ENCODE measurements at regions not wholly inside any gene's neighbourhood (a gene's known extent, or its start where the extent isn't known, plus 50 kb on each side); places are given as distances from the start of the nearest gene placed in this dataset.
"Not testable (repeated sequence)": the region's sequence is repeated elsewhere in the genome, so short reads cannot be mapped to it uniquely, and the experiment has no call there.

GRCh38 chrX:115966920-115967319 lies 203.6 kb upstream of the AGTR2 start:
- Mint-ChIP-seq H3K27ac (no peak overlapping the region), H3K4me3 (no peak overlapping the region), H3K36me3 (no peaks in the 10 kb centered on the region), H3K27me3 (peaks cover 0 to 2% of the 10 kb centered on the region in 2 donors), H3K9me3 (peaks cover 0 to 3% (median 0%) of the 10 kb centered on the region in 5 donors), H3K4me1 (no peaks in the 10 kb centered on the region)
- ChIA-PET POLR2A (no interaction called here), CTCF (no interaction called here)
- no peaks in the 10 kb centered on the region for H3K36me3 ChIP-seq (ENCODE audit: insufficient read depth, low read length)
- H3K4me3 ChIP-seq (ENCODE audit: low read length), result no peak overlapping the region
- no peak for DNase-seq
- no peaks in the 10 kb centered on the region for H3K9me3 ChIP-seq (ENCODE audit: low read length)
- no peak overlapping the region for H3K27ac ChIP-seq (ENCODE audit: low read depth, low read length)
- no peaks in the 10 kb centered on the region for H3K4me1 ChIP-seq (ENCODE audit: insufficient read depth, low read length)
- no peaks in the 10 kb centered on the region for H3K27me3 ChIP-seq (ENCODE audit: insufficient read depth, low read length, poor library complexity, severe bottlenecking)

- Mint-ChIP-seq H3K27ac (no peak overlapping the region), H3K4me3 (no peak overlapping the region), H3K27me3 (no peaks in the 10 kb centered on the region), H3K36me3 (no peaks in the 10 kb centered on the region), H3K4me1 (no peaks in the 10 kb centered on the region), H3K9me3 (peaks cover 0 to 3% (median 0%) of the 10 kb centered on the region in 5 donors)
- H3K36me3 ChIP-seq (ENCODE audit: insufficient read depth, low read length), result no peaks in the 10 kb centered on the region
- ChIA-PET POLR2A (no interaction called here), CTCF (no interaction called here)
- no peaks in the 10 kb centered on the region for H3K9me3 ChIP-seq (ENCODE audit: low read length)
- H3K27me3 ChIP-seq (ENCODE audit: insufficient read depth, low read length, poor library complexity, severe bottlenecking), result no peaks in the 10 kb centered on the region
- no peaks in the 10 kb centered on the region for H3K4me1 ChIP-seq (ENCODE audit: insufficient read depth, low read length)
- H3K4me3 ChIP-seq (ENCODE audit: low read length), result no peak overlapping the region
- no peak for DNase-seq
- no peak overlapping the region for H3K27ac ChIP-seq (ENCODE audit: low read depth, low read length)
These were observed 201.9 kb upstream of the AGTR2 start for GRCh38 chrX:115968436-115969252.

GRCh38 chrX:115970718-115971117 lies 199.8 kb upstream of the AGTR2 start:
- Mint-ChIP-seq H3K4me3 (no peak overlapping the region), H3K27ac (peak overlapping the region in 1 of 8 donors; percentile 13), H3K27me3 (no peaks in the 10 kb centered on the region), H3K4me1 (no peaks in the 10 kb centered on the region), H3K36me3 (no peaks in the 10 kb centered on the region), H3K9me3 (peaks cover 0 to 4% (median 3%) of the 10 kb centered on the region in 5 donors)
- Histone ChIP-seq H3K4me1 (ENCODE audit: insufficient read depth, low read length) (no peaks in the 10 kb centered on the region), H3K36me3 (ENCODE audit: insufficient read depth, low read length) (no peaks in the 10 kb centered on the region), H3K27me3 (ENCODE audit: insufficient read depth, low read length, poor library complexity, severe bottlenecking) (no peaks in the 10 kb centered on the region), H3K9me3 (ENCODE audit: low read length) (no peaks in the 10 kb centered on the region), H3K4me3 (ENCODE audit: low read length) (no peak overlapping the region), H3K27ac (ENCODE audit: low read depth, low read length) (no peak overlapping the region)
- no peak for DNase-seq
- ChIA-PET CTCF (no interaction called here), POLR2A (no interaction called here)

GRCh38 chrX:115972717-115973116 lies 197.8 kb upstream of the AGTR2 start:
- Histone ChIP-seq H3K4me1 (ENCODE audit: insufficient read depth, low read length) (no peaks in the 10 kb centered on the region), H3K27ac (ENCODE audit: low read depth, low read length) (no peak overlapping the region), H3K9me3 (ENCODE audit: low read length) (no peaks in the 10 kb centered on the region), H3K36me3 (ENCODE audit: insufficient read depth, low read length) (no peaks in the 10 kb centered on the region), H3K4me3 (ENCODE audit: low read length) (no peak overlapping the region), H3K27me3 (ENCODE audit: insufficient read depth, low read length, poor library complexity, severe bottlenecking) (no peaks in the 10 kb centered on the region)
- Mint-ChIP-seq H3K9me3 (peaks cover 0 to 4% (median 3%) of the 10 kb centered on the region in 5 donors), H3K27me3 (no peaks in the 10 kb centered on the region), H3K36me3 (no peaks in the 10 kb centered on the region), H3K4me3 (no peak overlapping the region), H3K4me1 (no peaks in the 10 kb centered on the region), H3K27ac (peak overlapping the region in 1 of 8 donors; percentile 70)
- ChIA-PET POLR2A (no interaction called here), CTCF (no interaction called here)
- no peak for DNase-seq

- Mint-ChIP-seq H3K9me3 (peaks cover 0 to 4% (median 0%) of the 10 kb centered on the region in 5 donors), H3K4me1 (no peaks in the 10 kb centered on the region), H3K4me3 (no peak overlapping the region), H3K27ac (no peak overlapping the region), H3K27me3 (peaks cover 0 to 1% of the 10 kb centered on the region in 2 donors), H3K36me3 (no peaks in the 10 kb centered on the region)
- Histone ChIP-seq H3K4me1 (ENCODE audit: insufficient read depth, low read length) (no peaks in the 10 kb centered on the region), H3K27ac (ENCODE audit: low read depth, low read length) (no peak overlapping the region), H3K9me3 (ENCODE audit: low read length) (no peaks in the 10 kb centered on the region), H3K4me3 (ENCODE audit: low read length) (no peak overlapping the region), H3K27me3 (ENCODE audit: insufficient read depth, low read length, poor library complexity, severe bottlenecking) (no peaks in the 10 kb centered on the region), H3K36me3 (ENCODE audit: insufficient read depth, low read length) (no peaks in the 10 kb centered on the region)
- DNase-seq, result no peak
- ChIA-PET POLR2A (no interaction called here), CTCF (no interaction called here)
These were observed 192.5 kb upstream of the AGTR2 start for GRCh38 chrX:115978068-115978467.

GRCh38 chrX:115983148-115983547 lies 187.4 kb upstream of the AGTR2 start:
- peaks cover 0 to 13% of the 10 kb centered on the region in 2 donors for H3K27me3 Mint-ChIP-seq
- H3K4me1 Mint-ChIP-seq, CTCF ChIA-PET: not testable (repeated sequence)

GRCh38 chrX:115987464-115987863 lies 183.1 kb upstream of the AGTR2 start:
- H3K4me3 Mint-ChIP-seq; H3K27me3 ChIP-seq (ENCODE audit: insufficient read depth, low read length, poor library complexity, severe bottlenecking); CTCF ChIA-PET; DNase-seq; POLR2A ChIA-PET; H3K4me1 ChIP-seq (ENCODE audit: insufficient read depth, low read length); H3K36me3 ChIP-seq (ENCODE audit: insufficient read depth, low read length); H3K27ac ChIP-seq (ENCODE audit: low read depth, low read length); H3K9me3 Mint-ChIP-seq; H3K9me3 ChIP-seq (ENCODE audit: low read length); H3K27ac Mint-ChIP-seq; H3K36me3 Mint-ChIP-seq; H3K4me3 ChIP-seq (ENCODE audit: low read length); H3K4me1 Mint-ChIP-seq: not testable (repeated sequence)
- H3K27me3 Mint-ChIP-seq, result peaks cover 0 to 13% of the 10 kb centered on the region in 2 donors

More at GRCh38 chrX:115983148-115983547, 187.4 kb upstream of the AGTR2 start:
- H3K27me3 ChIP-seq (ENCODE audit: insufficient read depth, low read length, poor library complexity, severe bottlenecking); H3K36me3 ChIP-seq (ENCODE audit: insufficient read depth, low read length); H3K27ac ChIP-seq (ENCODE audit: low read depth, low read length); H3K4me3 ChIP-seq (ENCODE audit: low read length); DNase-seq; H3K36me3 Mint-ChIP-seq; H3K9me3 ChIP-seq (ENCODE audit: low read length); H3K4me3 Mint-ChIP-seq; H3K9me3 Mint-ChIP-seq; H3K4me1 ChIP-seq (ENCODE audit: insufficient read depth, low read length); H3K27ac Mint-ChIP-seq; POLR2A ChIA-PET: not testable (repeated sequence)

GRCh38 chrX:115988825-115989224 lies 181.7 kb upstream of the AGTR2 start:
- H3K9me3 Mint-ChIP-seq, result peaks cover 0 to 6% (median 4%) of the 10 kb centered on the region in 5 donors
- no peak overlapping the region for H3K27ac Mint-ChIP-seq
- Histone ChIP-seq H3K27me3 (ENCODE audit: insufficient read depth, low read length, poor library complexity, severe bottlenecking) (no peaks in the 10 kb centered on the region), H3K4me3 (ENCODE audit: low read length) (no peak overlapping the region), H3K27ac (ENCODE audit: low read depth, low read length) (no peak overlapping the region), H3K4me1 (ENCODE audit: insufficient read depth, low read length) (no peaks in the 10 kb centered on the region), H3K36me3 (ENCODE audit: insufficient read depth, low read length) (no peaks in the 10 kb centered on the region), H3K9me3 (ENCODE audit: low read length) (no peaks in the 10 kb centered on the region)
- no peak for DNase-seq
- no peak overlapping the region for H3K4me3 Mint-ChIP-seq
- ChIA-PET POLR2A (no interaction called here), CTCF (no interaction called here)
- H3K36me3 Mint-ChIP-seq, result no peaks in the 10 kb centered on the region
- no peaks in the 10 kb centered on the region for H3K4me1 Mint-ChIP-seq
- H3K27me3 Mint-ChIP-seq, result peaks cover 0 to 13% of the 10 kb centered on the region in 2 donors
